Upper lobe of left lung (tissue), 4 donors: ENCODE measurements at regions not wholly inside any gene's neighbourhood (a gene's known extent, or its start where the extent isn't known, plus 50 kb on each side); places are given as distances from the start of the nearest gene placed in this dataset.

Source experiments
- CTCF ChIP-seq, 6 experiments: fragments of 450-650 bp in 4 of 6; fragments of 200-600 bp in 2 of 6; sonication (generic) in 2 of 6; IDR thresholded peaks; one replicate each; pipeline ENCODE4 v1.5.1; 2016 to 2019; ENCODE audit warnings: antibody characterized with exemption in 6 of 6
- EP300 ChIP-seq, 4 donors: sonication (generic); formaldehyde crosslinking; IDR thresholded peaks; one replicate each; pipeline ENCODE4 v1.5.1; 2017; ENCODE audit warnings: antibody characterized with exemption in 4 of 4, control low read depth in 2 of 4
- POLR2A ChIP-seq, 4 donors: fragments of 450-650 bp; IDR thresholded peaks; one replicate each; pipeline ENCODE4 v1.5.1; 2016 to 2017; ENCODE audit warnings: antibody characterized with exemption in 4 of 4, mild to moderate bottlenecking in 2 of 4
- POLR2AphosphoS5 ChIP-seq, 2 donors: sonication (generic); formaldehyde crosslinking; IDR thresholded peaks; one replicate each; pipeline ENCODE4 v1.5.1; 2017; ENCODE audit warnings: antibody characterized with exemption in 2 of 2

GRCh38 chr12:114253976-114254778 is 151.8 kb downstream of the TBX5 start:
- TF ChIP-seq EP300 (IDR thresholded peaks at IDR 0.05) = no peak
- TF ChIP-seq CTCF (IDR thresholded peaks at IDR 0.05) = no peak
- no peak for TF ChIP-seq POLR2AphosphoS5 (IDR thresholded peaks at IDR 0.05)
- no peak for TF ChIP-seq POLR2A (IDR thresholded peaks at IDR 0.05)
